HEK293T (cell line): ENCODE measurements at regions not wholly inside any gene's neighbourhood (a gene's known extent, or its start where the extent isn't known, plus 50 kb on each side); places are given as distances from the start of the nearest gene placed in this dataset.

Experiments
- FOXA1 ChIP-seq: fragments of 450-650 bp; IDR thresholded peaks from 2 replicates; pipeline ENCODE4 v1.6.1; 2016; ENCODE audit warnings: mild to moderate bottlenecking
- FOXK2 ChIP-seq: fragments of 450-650 bp; IDR thresholded peaks from 2 replicates; pipeline ENCODE4 v1.6.1; 2016; ENCODE audit warnings: mild to moderate bottlenecking
- HDGF ChIP-seq: fragments of 450-650 bp; IDR thresholded peaks from 2 replicates; pipeline ENCODE4 v1.6.1; 2017; ENCODE audit warnings: antibody characterized with exemption, borderline replicate concordance
- TARDBP ChIP-seq: fragments of 450-650 bp; IDR thresholded peaks from 2 replicates; pipeline ENCODE4 v1.6.1; 2016
- ZNF384 ChIP-seq: fragments of 450-650 bp; IDR thresholded peaks from 2 replicates; pipeline ENCODE4 v1.6.1; 2016

DNA sequence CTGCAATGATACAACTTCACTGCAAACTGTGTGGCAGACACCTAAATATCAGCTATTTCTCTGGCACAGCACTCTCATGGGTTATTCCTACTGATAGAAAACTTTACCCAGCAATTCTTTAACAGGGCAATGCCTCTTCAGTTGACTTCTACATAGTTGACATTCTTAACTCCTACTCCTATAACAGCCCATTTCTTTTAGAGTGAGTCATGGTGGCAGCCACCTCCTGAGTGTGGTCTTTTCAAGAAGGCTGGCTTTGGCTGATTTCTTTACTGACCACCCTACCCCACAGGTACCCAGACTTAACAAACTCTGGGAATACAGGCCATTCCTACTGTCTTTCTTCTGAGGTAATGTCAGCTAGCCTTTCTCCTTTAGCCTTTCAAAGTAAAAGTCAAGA, 805.8 kb upstream of the ADGRL2 start:
- TF ChIP-seq HDGF (no peak), FOXK2 (no peak), ZNF384 (no peak), FOXA1 (no peak), TARDBP (no peak)
